ENCODE measurements at regions not wholly inside any gene's neighbourhood (a gene's known extent, or its start where the extent isn't known, plus 50 kb on each side); places are given as distances from the start of the nearest gene placed in this dataset.

GRCh38 chr6:165823609-165824326 is 160.7 kb upstream of the PDE10A start:
- H3K9me3 ChIP-seq (ENCODE audit: control insufficient read depth, low read length): no peaks in the 10 kb centered on the region
- H3K36me3 ChIP-seq (ENCODE audit: control insufficient read depth, insufficient read depth, low read length): no peaks in the 10 kb centered on the region
- H3K9ac ChIP-seq (ENCODE audit: low read length): no peak overlapping the region
- H3K4me1 ChIP-seq (ENCODE audit: control insufficient read depth, insufficient read depth, low read length): no peaks in the 10 kb centered on the region
- H3K27me3 ChIP-seq (ENCODE audit: control insufficient read depth, insufficient read depth, low read length): peaks cover 5% of the 10 kb centered on the region
- H3K4me3 ChIP-seq (ENCODE audit: low read length): no peak overlapping the region

DNA sequence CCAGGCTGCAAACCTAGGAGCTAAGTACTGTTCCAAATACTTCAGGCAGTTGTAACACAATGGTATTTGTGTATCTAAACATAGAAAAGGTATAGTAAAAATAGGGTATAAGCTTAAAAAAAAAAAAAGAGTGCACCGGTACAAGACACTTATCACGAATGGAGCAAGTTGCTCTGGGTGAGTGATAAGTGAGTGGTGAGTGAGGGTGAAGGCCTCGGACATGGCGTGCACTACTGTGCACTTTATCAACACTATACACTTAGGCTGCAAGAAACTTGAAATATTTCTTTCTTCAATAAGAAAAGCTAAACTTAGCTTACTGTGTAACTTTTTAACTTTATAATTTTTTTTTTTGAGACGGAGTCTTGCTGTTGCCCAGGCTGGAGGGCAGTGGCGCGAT is 159.5 kb upstream of the PDE10A start:
- H3K36me3 ChIP-seq (ENCODE audit: control insufficient read depth, insufficient read depth, low read length): no peaks in the 10 kb centered on the region
- no peak overlapping the region for H3K9ac ChIP-seq (ENCODE audit: low read length)
- H3K9me3 ChIP-seq (ENCODE audit: control insufficient read depth, low read length): no peaks in the 10 kb centered on the region
- H3K27me3 ChIP-seq (ENCODE audit: control insufficient read depth, insufficient read depth, low read length): peaks cover 5% of the 10 kb centered on the region
- H3K4me1 ChIP-seq (ENCODE audit: control insufficient read depth, insufficient read depth, low read length): no peaks in the 10 kb centered on the region
- H3K4me3 ChIP-seq (ENCODE audit: low read length): no peak overlapping the region

DNA sequence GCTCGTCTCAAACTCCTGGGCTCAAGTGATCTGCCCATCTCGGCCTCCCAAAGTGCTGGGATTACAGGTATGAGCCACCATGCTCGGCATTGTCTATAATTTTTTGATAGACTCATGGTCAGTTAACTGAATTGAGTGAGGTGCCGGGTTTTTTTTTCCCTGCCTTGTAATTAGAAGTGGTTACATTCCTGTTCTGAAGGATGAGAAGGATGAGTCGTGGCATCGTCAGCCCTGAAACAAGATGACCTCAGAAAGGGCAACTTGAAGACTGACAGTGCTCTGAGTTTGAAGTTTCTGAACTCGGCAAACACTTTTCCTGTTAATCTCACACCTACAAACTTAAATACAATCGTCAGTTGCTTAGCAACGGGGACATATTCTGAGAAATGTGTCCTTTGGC is 158.7 kb upstream of the PDE10A start:
- Histone ChIP-seq H3K4me1 (ENCODE audit: control insufficient read depth, insufficient read depth, low read length) (no peaks in the 10 kb centered on the region), H3K9me3 (ENCODE audit: control insufficient read depth, low read length) (no peaks in the 10 kb centered on the region), H3K36me3 (ENCODE audit: control insufficient read depth, insufficient read depth, low read length) (no peaks in the 10 kb centered on the region), H3K9ac (ENCODE audit: low read length) (no peak overlapping the region), H3K27me3 (ENCODE audit: control insufficient read depth, insufficient read depth, low read length) (peaks cover 5% of the 10 kb centered on the region), H3K4me3 (ENCODE audit: low read length) (no peak overlapping the region)

GRCh38 chr6:165820934-165821333 is 157.9 kb upstream of the PDE10A start:
- Histone ChIP-seq H3K27me3 (ENCODE audit: control insufficient read depth, insufficient read depth, low read length) (peaks cover 5% of the 10 kb centered on the region), H3K4me3 (ENCODE audit: low read length) (no peak overlapping the region), H3K9ac (ENCODE audit: low read length) (no peak overlapping the region), H3K9me3 (ENCODE audit: control insufficient read depth, low read length) (no peaks in the 10 kb centered on the region), H3K4me1 (ENCODE audit: control insufficient read depth, insufficient read depth, low read length) (no peaks in the 10 kb centered on the region), H3K36me3 (ENCODE audit: control insufficient read depth, insufficient read depth, low read length) (no peaks in the 10 kb centered on the region)

- Histone ChIP-seq H3K36me3 (ENCODE audit: control insufficient read depth, insufficient read depth, low read length) (no peaks in the 10 kb centered on the region), H3K4me3 (ENCODE audit: low read length) (no peak overlapping the region), H3K4me1 (ENCODE audit: control insufficient read depth, insufficient read depth, low read length) (no peaks in the 10 kb centered on the region), H3K9me3 (ENCODE audit: control insufficient read depth, low read length) (no peaks in the 10 kb centered on the region), H3K27me3 (ENCODE audit: control insufficient read depth, insufficient read depth, low read length) (peaks cover 5% of the 10 kb centered on the region), H3K9ac (ENCODE audit: low read length) (no peak overlapping the region)
Observed at GRCh38 chr6:165820407-165820806, 157.4 kb upstream of the PDE10A start.

DNA sequence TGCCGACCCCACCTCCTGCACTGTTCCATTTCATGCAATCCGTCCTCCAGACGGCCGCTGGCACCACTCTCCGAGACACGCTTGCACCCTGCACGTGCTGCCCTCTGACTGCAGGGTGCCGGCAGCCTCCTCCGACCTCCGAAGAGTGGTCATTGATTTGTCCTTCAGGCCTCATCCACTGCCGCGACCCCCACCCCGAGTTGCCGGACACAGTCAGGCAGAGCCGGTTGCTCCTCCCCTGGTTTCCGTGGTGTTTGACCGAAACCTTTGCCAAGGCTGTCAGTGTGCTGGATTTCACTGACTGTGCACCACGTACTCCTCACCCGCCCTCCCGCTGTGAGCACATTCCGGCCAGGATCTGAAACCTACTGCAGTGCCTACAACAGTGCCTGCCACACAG is 156.4 kb upstream of the PDE10A start:
- no peaks in the 10 kb centered on the region for H3K9me3 ChIP-seq (ENCODE audit: control insufficient read depth, low read length)
- peaks cover 5% of the 10 kb centered on the region for H3K27me3 ChIP-seq (ENCODE audit: control insufficient read depth, insufficient read depth, low read length)
- no peak overlapping the region for H3K4me3 ChIP-seq (ENCODE audit: low read length)
- H3K4me1 ChIP-seq (ENCODE audit: control insufficient read depth, insufficient read depth, low read length): no peaks in the 10 kb centered on the region
- H3K36me3 ChIP-seq (ENCODE audit: control insufficient read depth, insufficient read depth, low read length): no peaks in the 10 kb centered on the region
- no peak overlapping the region for H3K9ac ChIP-seq (ENCODE audit: low read length)

- peaks cover 5% of the 10 kb centered on the region for H3K27me3 ChIP-seq (ENCODE audit: control insufficient read depth, insufficient read depth, low read length)
- H3K4me3 ChIP-seq (ENCODE audit: low read length): no peak overlapping the region
- no peaks in the 10 kb centered on the region for H3K4me1 ChIP-seq (ENCODE audit: control insufficient read depth, insufficient read depth, low read length)
- H3K9ac ChIP-seq (ENCODE audit: low read length): no peak overlapping the region
- H3K9me3 ChIP-seq (ENCODE audit: control insufficient read depth, low read length): no peaks in the 10 kb centered on the region
- no peaks in the 10 kb centered on the region for H3K36me3 ChIP-seq (ENCODE audit: control insufficient read depth, insufficient read depth, low read length)
Observed at GRCh38 chr6:165818200-165818599, 155.2 kb upstream of the PDE10A start.

DNA sequence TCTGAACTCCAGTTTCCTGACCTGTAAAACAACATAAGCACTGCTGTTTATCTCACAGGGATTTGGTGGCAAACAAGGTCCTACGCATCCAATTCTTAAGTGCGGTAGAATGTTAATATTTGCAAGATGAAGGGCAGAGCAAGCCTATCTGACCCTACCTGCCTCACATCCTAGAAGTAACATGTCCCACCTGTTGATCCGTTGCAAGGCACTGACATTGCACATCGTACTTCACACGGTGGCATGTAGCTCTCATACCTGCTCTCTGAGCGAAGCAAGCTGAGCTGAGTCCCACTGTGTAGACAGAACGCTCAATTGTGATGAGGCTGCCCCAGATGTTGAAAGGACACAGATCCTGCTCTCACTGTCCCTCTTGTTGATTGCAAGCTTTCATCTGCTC is 154.7 kb upstream of the PDE10A start:
- Histone ChIP-seq H3K4me3 (ENCODE audit: low read length) (no peak overlapping the region), H3K4me1 (ENCODE audit: control insufficient read depth, insufficient read depth, low read length) (no peaks in the 10 kb centered on the region), H3K9ac (ENCODE audit: low read length) (no peak overlapping the region), H3K9me3 (ENCODE audit: control insufficient read depth, low read length) (no peaks in the 10 kb centered on the region), H3K27me3 (ENCODE audit: control insufficient read depth, insufficient read depth, low read length) (peaks cover 5% of the 10 kb centered on the region), H3K36me3 (ENCODE audit: control insufficient read depth, insufficient read depth, low read length) (no peaks in the 10 kb centered on the region)

DNA sequence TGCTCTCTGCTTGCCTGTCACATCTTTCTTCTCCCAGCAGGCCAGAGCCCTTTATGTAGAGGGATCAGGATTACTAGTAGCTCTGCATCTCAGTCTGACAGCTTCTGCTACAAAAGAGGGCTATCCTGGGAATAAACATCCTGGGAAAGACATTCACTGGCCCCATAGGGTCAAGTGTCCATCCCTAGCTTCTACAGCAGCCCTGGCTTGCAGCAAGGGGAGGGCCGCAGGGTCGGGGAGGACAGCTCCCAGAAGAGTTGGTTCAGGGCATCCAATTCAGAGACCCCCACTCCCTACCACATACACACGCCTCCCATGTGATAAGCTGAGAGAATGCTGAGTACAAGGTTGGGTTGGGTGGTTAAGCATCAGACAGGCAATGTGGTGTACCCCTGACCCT is 154.1 kb upstream of the PDE10A start:
- Histone ChIP-seq H3K4me1 (ENCODE audit: control insufficient read depth, insufficient read depth, low read length) (no peaks in the 10 kb centered on the region), H3K9ac (ENCODE audit: low read length) (no peak overlapping the region), H3K9me3 (ENCODE audit: control insufficient read depth, low read length) (no peaks in the 10 kb centered on the region), H3K4me3 (ENCODE audit: low read length) (no peak overlapping the region), H3K27me3 (ENCODE audit: control insufficient read depth, insufficient read depth, low read length) (peaks cover 5% of the 10 kb centered on the region), H3K36me3 (ENCODE audit: control insufficient read depth, insufficient read depth, low read length) (no peaks in the 10 kb centered on the region)

DNA sequence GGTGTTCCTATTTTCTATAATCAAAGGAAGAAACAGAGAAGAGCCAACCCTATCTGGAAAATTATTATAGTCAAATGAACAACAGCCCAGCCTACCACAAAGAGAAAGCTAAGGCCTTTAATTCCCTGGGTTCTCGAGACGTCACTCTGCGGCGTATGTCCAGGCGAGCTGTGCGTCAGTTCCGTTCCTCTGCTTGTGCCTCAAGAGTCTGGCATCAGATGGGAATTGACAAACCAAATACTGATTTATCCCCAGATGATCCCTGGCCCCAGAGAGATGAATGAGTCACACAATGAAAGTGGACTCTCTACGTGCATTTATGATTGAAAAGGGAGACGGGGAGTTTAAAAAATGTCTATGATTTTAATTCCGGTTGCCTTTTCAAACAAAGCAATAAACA is 151.6 kb upstream of the PDE10A start:
- Histone ChIP-seq H3K9ac (ENCODE audit: low read length) (no peak overlapping the region), H3K27me3 (ENCODE audit: control insufficient read depth, insufficient read depth, low read length) (peaks cover 4% of the 10 kb centered on the region), H3K36me3 (ENCODE audit: control insufficient read depth, insufficient read depth, low read length) (no peaks in the 10 kb centered on the region), H3K4me3 (ENCODE audit: low read length) (no peak overlapping the region), H3K9me3 (ENCODE audit: control insufficient read depth, low read length) (no peaks in the 10 kb centered on the region), H3K4me1 (ENCODE audit: control insufficient read depth, insufficient read depth, low read length) (no peaks in the 10 kb centered on the region)

GRCh38 chr6:165811512-165811911 is 148.5 kb upstream of the PDE10A start:
- H3K4me1 ChIP-seq (ENCODE audit: control insufficient read depth, insufficient read depth, low read length): no peaks in the 10 kb centered on the region
- H3K9ac ChIP-seq (ENCODE audit: low read length): no peak overlapping the region
- no peaks in the 10 kb centered on the region for H3K36me3 ChIP-seq (ENCODE audit: control insufficient read depth, insufficient read depth, low read length)
- H3K9me3 ChIP-seq (ENCODE audit: control insufficient read depth, low read length): no peaks in the 10 kb centered on the region
- no peaks in the 10 kb centered on the region for H3K27me3 ChIP-seq (ENCODE audit: control insufficient read depth, insufficient read depth, low read length)
- H3K4me3 ChIP-seq (ENCODE audit: low read length): no peak overlapping the region

DNA sequence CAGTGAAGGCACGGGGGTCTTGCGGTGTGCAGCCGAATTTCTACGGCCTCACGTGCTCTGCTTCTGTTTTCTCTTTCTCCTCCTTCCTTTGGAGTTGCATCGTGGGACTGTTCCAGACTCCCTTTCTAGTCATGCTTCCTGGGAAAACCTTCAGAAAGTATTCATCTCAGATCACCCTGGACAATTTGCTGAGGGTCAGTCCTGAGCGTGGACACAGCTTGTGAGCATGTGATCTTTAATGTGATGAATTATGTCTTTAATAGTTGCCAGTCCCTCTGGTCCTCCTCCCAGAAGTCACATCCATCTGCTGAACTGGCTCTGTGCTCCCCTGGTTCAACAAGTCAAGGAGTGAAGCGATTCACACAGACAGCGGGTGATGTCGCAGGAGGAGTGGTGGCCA is 145.0 kb upstream of the PDE10A start:
- no peaks in the 10 kb centered on the region for H3K36me3 ChIP-seq (ENCODE audit: control insufficient read depth, insufficient read depth, low read length)
- no peak overlapping the region for H3K9ac ChIP-seq (ENCODE audit: low read length)
- H3K4me3 ChIP-seq (ENCODE audit: low read length): no peak overlapping the region
- peaks cover 5% of the 10 kb centered on the region for H3K27me3 ChIP-seq (ENCODE audit: control insufficient read depth, insufficient read depth, low read length)
- H3K4me1 ChIP-seq (ENCODE audit: control insufficient read depth, insufficient read depth, low read length): no peaks in the 10 kb centered on the region
- H3K9me3 ChIP-seq (ENCODE audit: control insufficient read depth, low read length): no peaks in the 10 kb centered on the region
